A673 (cell line): ENCODE measurements at regions not wholly inside any gene's neighbourhood (a gene's known extent, or its start where the extent isn't known, plus 50 kb on each side); places are given as distances from the start of the nearest gene placed in this dataset.

Experiments used
- BruUV-seq: library from RNA; stranded (reverse); fragments of 400-500 nt; replicated peaks from 2 replicates; lab custom pipeline; 2021; lab: Mats Ljungman, UMichigan
- CTCF ChIA-PET: fragments of 300-600 bp; sonication (Branson Sonifier 250); formaldehyde crosslinking; loops from one replicate; lab custom pipeline; 2022; ENCODE audit warnings: antibody characterized with exemption; lab: Charles Lee
- POLR2A ChIA-PET: fragments of 300-600 bp; sonication (Branson Sonifier 250); formaldehyde crosslinking; loops from one replicate; lab custom pipeline; 2022; ENCODE audit warnings: antibody characterized with exemption; ENCODE audit not compliant: low non-redundant PET; lab: Charles Lee
- DNase-seq: peaks from one replicate; pipeline ENCODE4 v3.0.0-alpha.2; 2015; ENCODE audit warnings: low spot score
- H3K27ac ChIP-seq: fragments of 200-600 bp; sonication (generic); 2 replicates; pipeline ENCODE4 v1.5.1; 2016; ENCODE audit warnings: mixed run types, low read depth, mild to moderate bottlenecking, mixed read lengths, antibody characterized with exemption, low read length; ENCODE audit not compliant: poor library complexity, severe bottlenecking
- H3K27me3 ChIP-seq: fragments of 200-600 bp; sonication (generic); replicated peaks from 2 replicates; pipeline ENCODE4 v1.6.1; 2017; ENCODE audit warnings: mixed run types, low read depth, mild to moderate bottlenecking, mixed read lengths, antibody characterized with exemption, low read length; ENCODE audit not compliant: insufficient read depth, poor library complexity
- H3K36me3 ChIP-seq: fragments of 200-600 bp; sonication (generic); 2 replicates; pipeline ENCODE4 v1.6.1; 2016; ENCODE audit warnings: mixed run types, mild to moderate bottlenecking, mixed read lengths, antibody characterized with exemption, low read length; ENCODE audit not compliant: insufficient read depth, poor library complexity, severe bottlenecking
- H3K4me1 ChIP-seq: fragments of 200-600 bp; sonication (generic); 2 replicates; pipeline ENCODE4 v1.6.1; 2017; ENCODE audit warnings: mixed run types, mild to moderate bottlenecking, mixed read lengths, antibody characterized with exemption, low read length; ENCODE audit not compliant: insufficient read depth, poor library complexity, severe bottlenecking
- H3K4me3 ChIP-seq: fragments of 200-600 bp; sonication (generic); 2 replicates; pipeline ENCODE4 v1.5.1; 2016; ENCODE audit warnings: low read depth, mixed run types, mild to moderate bottlenecking, mixed read lengths, low read length; ENCODE audit not compliant: poor library complexity, severe bottlenecking
- H3K9me3 ChIP-seq: fragments of 200-600 bp; sonication (generic); 2 replicates; pipeline ENCODE4 v1.6.1; 2016; ENCODE audit warnings: mixed run types, low read depth, mild to moderate bottlenecking, mixed read lengths, antibody characterized with exemption, low read length; ENCODE audit not compliant: poor library complexity, severe bottlenecking
- CTCF ChIP-seq: fragments of 300-800, 200-600 bp; sonication (generic); conservative IDR thresholded peaks from 2 replicates; pipeline ENCODE4 v1.5.1; 2017; ENCODE audit warnings: low read depth, mild to moderate bottlenecking, antibody characterized with exemption, low read length, moderate library complexity, mixed read lengths
- EZH2 ChIP-seq: fragments of 200-600 bp; sonication (generic); IDR thresholded peaks from 2 replicates; pipeline ENCODE4 v1.6.1; 2017; ENCODE audit warnings: borderline replicate concordance, low read depth, mild to moderate bottlenecking, mixed read lengths, antibody characterized with exemption, low read length; ENCODE audit not compliant: poor library complexity, severe bottlenecking
- intact Hi-C: fragments of 100-400 bp; cut with micrococcal nuclease; formaldehyde crosslinking; loops from one replicate; pipeline ENCODE4 v1.10.0; 2022; ENCODE audit not compliant: unreplicated experiment

- ChIA-PET POLR2A (no interaction called here), CTCF (no interaction called here)
- Histone ChIP-seq H3K9me3 (no peaks in the 10 kb centered on the region), H3K27me3 (no peaks in the 10 kb centered on the region), H3K36me3 (no peaks in the 10 kb centered on the region), H3K4me1 (no peaks in the 10 kb centered on the region), H3K27ac (no peak overlapping the region), H3K4me3 (no peak overlapping the region)
- BruUV-seq, result no TSS peak
- no peak for TF ChIP-seq CTCF
- TF ChIP-seq EZH2, result no peak
- intact Hi-C loops, result no loop called here
- DNase-seq, result no peak
These were observed 92.3 kb upstream of the BACE2 start for GRCh38 chr21:41075656-41076055.

- H3K36me3 ChIP-seq, result no peaks in the 10 kb centered on the region
- intact Hi-C loops, result no loop called here
- DNase-seq, result no peak
- H3K27me3 ChIP-seq, result no peaks in the 10 kb centered on the region
- no peak for TF ChIP-seq CTCF
- no peak for TF ChIP-seq EZH2
- no peak overlapping the region for H3K27ac ChIP-seq
- no peaks in the 10 kb centered on the region for H3K4me1 ChIP-seq
- no peaks in the 10 kb centered on the region for H3K9me3 ChIP-seq
- BruUV-seq, result no TSS peak
- H3K4me3 ChIP-seq, result no peak overlapping the region
- ChIA-PET POLR2A (no interaction called here), CTCF (no interaction called here)
These were observed 91.9 kb upstream of the BACE2 start for GRCh38 chr21:41076064-41076463.

- TF ChIP-seq EZH2, result no peak
- no peak for TF ChIP-seq CTCF
- Histone ChIP-seq H3K36me3 (no peaks in the 10 kb centered on the region), H3K27me3 (no peaks in the 10 kb centered on the region), H3K27ac (no peak overlapping the region), H3K4me3 (no peak overlapping the region), H3K9me3 (peaks cover 2% of the 10 kb centered on the region), H3K4me1 (no peaks in the 10 kb centered on the region)
- intact Hi-C loops, result no loop called here
- DNase-seq, result no peak
- ChIA-PET POLR2A (no interaction called here), CTCF (no interaction called here)
- BruUV-seq, result no TSS peak
These were observed 88.8 kb upstream of the BACE2 start for GRCh38 chr21:41079159-41079558.
